Panc1 (cell line): ENCODE measurements at regions not wholly inside any gene's neighbourhood (a gene's known extent, or its start where the extent isn't known, plus 50 kb on each side); places are given as distances from the start of the nearest gene placed in this dataset.

Experiments
- ATAC-seq: fragments of 200-7000 bp; cut with Tn5 transposase; 2 replicates; pipeline ENCODE4 v1.9.1; 2020; ENCODE audit warnings: mild to moderate bottlenecking, moderate library complexity
- BruUV-seq: library from RNA; stranded (reverse); fragments of 400-500 nt; replicated peaks from 2 replicates; lab custom pipeline; 2021; lab: Mats Ljungman, UMichigan
- CTCF ChIA-PET: fragments of 300-600 bp; sonication (Branson Sonifier 250); formaldehyde crosslinking; loops from one replicate; lab custom pipeline; 2022; ENCODE audit warnings: antibody characterized with exemption; lab: Charles Lee
- POLR2A ChIA-PET: fragments of 300-600 bp; sonication (Branson Sonifier 250); formaldehyde crosslinking; loops from one replicate; lab custom pipeline; 2022; ENCODE audit warnings: antibody characterized with exemption; lab: Charles Lee
- DNase-seq: peaks from one replicate; pipeline ENCODE4 v3.0.0-alpha.2; 2010; ENCODE audit warnings: low read depth, low spot score
- H3K27ac ChIP-seq: 2 replicates; pipeline ENCODE4 v1.5.1; 2011; ENCODE audit warnings: mild to moderate bottlenecking, low read length, inconsistent platforms
- H3K27me3 ChIP-seq: fragments of 200-500 bp; sonication (Bioruptor generic); 2 replicates; pipeline ENCODE4 v1.6.0; 2014; ENCODE audit warnings: low read length, inconsistent platforms; ENCODE audit not compliant: control insufficient read depth, insufficient read depth
- H3K36me3 ChIP-seq: fragments of 200-500 bp; sonication (Bioruptor generic); 2 replicates; pipeline ENCODE4 v1.5.1; 2014; ENCODE audit warnings: inconsistent platforms, mild to moderate bottlenecking, low read length, moderate library complexity; ENCODE audit not compliant: control insufficient read depth, insufficient read depth
- H3K4me1 ChIP-seq: 2 replicates; pipeline ENCODE4 v1.5.1; 2011; ENCODE audit warnings: inconsistent platforms, mild to moderate bottlenecking, low read length, moderate library complexity; ENCODE audit not compliant: control insufficient read depth, insufficient read depth
- H3K4me3 ChIP-seq, 2 experiments: 2 replicates each; pipeline ENCODE4 v1.5.1; 2011 to 2012; ENCODE audit warnings: low read depth in 2 of 2, low read length in 2 of 2, mild to moderate bottlenecking in 2 of 2, inconsistent platforms in 1 of 2, moderate library complexity in 1 of 2
- H3K9me3 ChIP-seq: fragments of 200-500 bp; sonication (Bioruptor generic); 2 replicates; pipeline ENCODE4 v1.5.1; 2014; ENCODE audit warnings: low read depth, mild to moderate bottlenecking, inconsistent platforms, low read length, moderate library complexity; ENCODE audit not compliant: control insufficient read depth, insufficient read depth
- POLR2AphosphoS5 ChIP-seq: IDR thresholded peaks from 2 replicates; pipeline ENCODE4 v1.6.1; 2012; ENCODE audit warnings: mild to moderate bottlenecking, low read depth, low read length, moderate library complexity
- SIN3A ChIP-seq: IDR thresholded peaks from 2 replicates; pipeline ENCODE4 v1.6.1; 2012; ENCODE audit warnings: low read depth, mild to moderate bottlenecking, low read length, moderate library complexity, borderline replicate concordance; ENCODE audit not compliant: insufficient read depth
- TCF7L2 ChIP-seq: IDR thresholded peaks from 2 replicates; pipeline ENCODE4 v1.6.1; 2011; ENCODE audit warnings: mild to moderate bottlenecking, low read depth, low read length, inconsistent platforms
- in situ Hi-C: cut with HindIII; loops from 2 replicates; pipeline ENCODE4 v1.10.0; 2016; ENCODE audit warnings: low sequenced_read_pairs, low pct_unique_long_range_greater_than_20kb
- intact Hi-C: fragments of 100-400 bp; cut with micrococcal nuclease; formaldehyde crosslinking; loops from one replicate; pipeline ENCODE4 v1.10.0; 2022; ENCODE audit not compliant: unreplicated experiment
- TF ChIP-seq, protein P1 (sequence below): fragments of 450-650 bp; IDR thresholded peaks from 2 replicates; pipeline ENCODE4 v1.5.1; 2017; ENCODE audit warnings: mild to moderate bottlenecking
- TF ChIP-seq, protein P2 (sequence below), 2 experiments: IDR thresholded peaks; 2 replicates each; pipeline ENCODE4 v1.6.1; 2011 to 2012; ENCODE audit warnings: low read depth in 2 of 2, control low read depth in 1 of 2, low read length in 1 of 2, mild to moderate bottlenecking in 1 of 2, moderate library complexity in 1 of 2; ENCODE audit not compliant: insufficient read depth in 1 of 2

DNA sequence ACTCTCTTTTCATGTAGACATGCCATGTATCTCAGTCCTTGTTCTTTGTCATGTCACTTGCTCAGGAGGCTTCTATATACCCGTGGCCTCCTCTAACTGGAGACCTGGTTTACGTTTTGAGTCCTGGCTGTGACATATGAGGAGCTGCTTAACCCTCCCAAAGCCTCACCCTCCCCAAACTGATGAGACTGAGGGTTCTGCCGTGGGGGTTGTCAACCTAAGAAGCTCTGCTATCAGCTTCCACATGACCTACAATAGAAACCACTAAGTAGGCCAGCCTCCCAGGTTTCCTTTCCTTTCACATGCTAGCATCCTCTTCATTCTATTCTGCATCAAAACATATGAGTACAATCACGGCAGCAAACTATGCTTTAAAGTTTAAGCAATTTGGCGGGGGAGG, 76.8 kb upstream of the WSCD2 start:
- Histone ChIP-seq H3K36me3 (no peaks in the 10 kb centered on the region), H3K4me3 (no peak overlapping the region), H3K27ac (no peak overlapping the region), H3K9me3 (no peaks in the 10 kb centered on the region), H3K4me1 (no peaks in the 10 kb centered on the region), H3K27me3 (no peaks in the 10 kb centered on the region; the same call in none of the 2 replicates)
- no peak for DNase-seq
- intact Hi-C loops (no loop called here), in situ Hi-C loops (no loop called here)
- ChIA-PET CTCF (no interaction called here), POLR2A (no interaction called here)
- BruUV-seq: no TSS peak
- ATAC-seq: no peak
- no peak for TF ChIP-seq POLR2AphosphoS5
- TF ChIP-seq TCF7L2: no peak
- TF ChIP-seq, protein P1, sequence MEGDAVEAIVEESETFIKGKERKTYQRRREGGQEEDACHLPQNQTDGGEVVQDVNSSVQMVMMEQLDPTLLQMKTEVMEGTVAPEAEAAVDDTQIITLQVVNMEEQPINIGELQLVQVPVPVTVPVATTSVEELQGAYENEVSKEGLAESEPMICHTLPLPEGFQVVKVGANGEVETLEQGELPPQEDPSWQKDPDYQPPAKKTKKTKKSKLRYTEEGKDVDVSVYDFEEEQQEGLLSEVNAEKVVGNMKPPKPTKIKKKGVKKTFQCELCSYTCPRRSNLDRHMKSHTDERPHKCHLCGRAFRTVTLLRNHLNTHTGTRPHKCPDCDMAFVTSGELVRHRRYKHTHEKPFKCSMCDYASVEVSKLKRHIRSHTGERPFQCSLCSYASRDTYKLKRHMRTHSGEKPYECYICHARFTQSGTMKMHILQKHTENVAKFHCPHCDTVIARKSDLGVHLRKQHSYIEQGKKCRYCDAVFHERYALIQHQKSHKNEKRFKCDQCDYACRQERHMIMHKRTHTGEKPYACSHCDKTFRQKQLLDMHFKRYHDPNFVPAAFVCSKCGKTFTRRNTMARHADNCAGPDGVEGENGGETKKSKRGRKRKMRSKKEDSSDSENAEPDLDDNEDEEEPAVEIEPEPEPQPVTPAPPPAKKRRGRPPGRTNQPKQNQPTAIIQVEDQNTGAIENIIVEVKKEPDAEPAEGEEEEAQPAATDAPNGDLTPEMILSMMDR: no peak
- TF ChIP-seq, protein P2, sequence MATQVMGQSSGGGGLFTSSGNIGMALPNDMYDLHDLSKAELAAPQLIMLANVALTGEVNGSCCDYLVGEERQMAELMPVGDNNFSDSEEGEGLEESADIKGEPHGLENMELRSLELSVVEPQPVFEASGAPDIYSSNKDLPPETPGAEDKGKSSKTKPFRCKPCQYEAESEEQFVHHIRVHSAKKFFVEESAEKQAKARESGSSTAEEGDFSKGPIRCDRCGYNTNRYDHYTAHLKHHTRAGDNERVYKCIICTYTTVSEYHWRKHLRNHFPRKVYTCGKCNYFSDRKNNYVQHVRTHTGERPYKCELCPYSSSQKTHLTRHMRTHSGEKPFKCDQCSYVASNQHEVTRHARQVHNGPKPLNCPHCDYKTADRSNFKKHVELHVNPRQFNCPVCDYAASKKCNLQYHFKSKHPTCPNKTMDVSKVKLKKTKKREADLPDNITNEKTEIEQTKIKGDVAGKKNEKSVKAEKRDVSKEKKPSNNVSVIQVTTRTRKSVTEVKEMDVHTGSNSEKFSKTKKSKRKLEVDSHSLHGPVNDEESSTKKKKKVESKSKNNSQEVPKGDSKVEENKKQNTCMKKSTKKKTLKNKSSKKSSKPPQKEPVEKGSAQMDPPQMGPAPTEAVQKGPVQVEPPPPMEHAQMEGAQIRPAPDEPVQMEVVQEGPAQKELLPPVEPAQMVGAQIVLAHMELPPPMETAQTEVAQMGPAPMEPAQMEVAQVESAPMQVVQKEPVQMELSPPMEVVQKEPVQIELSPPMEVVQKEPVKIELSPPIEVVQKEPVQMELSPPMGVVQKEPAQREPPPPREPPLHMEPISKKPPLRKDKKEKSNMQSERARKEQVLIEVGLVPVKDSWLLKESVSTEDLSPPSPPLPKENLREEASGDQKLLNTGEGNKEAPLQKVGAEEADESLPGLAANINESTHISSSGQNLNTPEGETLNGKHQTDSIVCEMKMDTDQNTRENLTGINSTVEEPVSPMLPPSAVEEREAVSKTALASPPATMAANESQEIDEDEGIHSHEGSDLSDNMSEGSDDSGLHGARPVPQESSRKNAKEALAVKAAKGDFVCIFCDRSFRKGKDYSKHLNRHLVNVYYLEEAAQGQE (IDR thresholded peaks at IDR 0.05; ENCODE audit: insufficient read depth in 1 of 2, low read depth in 2 of 2, low read length in 1 of 2): no peak
- no peak for TF ChIP-seq SIN3A

DNA sequence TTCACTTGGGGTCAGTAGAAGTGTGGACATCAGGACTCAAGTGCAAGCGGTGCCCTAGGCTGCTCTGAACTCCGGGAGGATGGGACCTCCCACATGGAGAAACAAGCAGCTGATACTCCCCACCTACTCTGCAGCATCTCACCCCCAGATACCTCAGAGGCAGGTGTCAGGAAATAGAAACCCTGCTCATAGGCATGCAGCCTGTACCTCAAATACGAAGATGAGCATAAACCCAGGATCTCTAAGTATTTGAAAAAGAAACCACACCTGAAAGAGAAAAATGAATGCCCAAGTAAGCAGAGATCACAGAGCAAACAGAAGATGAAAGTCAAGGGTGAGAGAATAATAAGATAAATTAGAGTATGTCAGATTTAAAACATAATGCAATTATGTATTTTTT, 75.6 kb upstream of the WSCD2 start:
- TF ChIP-seq, protein P1: no peak
- TF ChIP-seq SIN3A (no peak), POLR2AphosphoS5 (no peak), TCF7L2 (no peak)
- TF ChIP-seq, protein P2 (IDR thresholded peaks at IDR 0.05; ENCODE audit: insufficient read depth in 1 of 2, low read depth in 2 of 2, low read length in 1 of 2): no peak
- POLR2A ChIA-PET: interaction anchor here (0.5 kb wide), 1 partner anchor 214 kb away, joined by 4 read pairs; no protein-coding TSS in a partner anchor
- Histone ChIP-seq H3K4me3 (no peak overlapping the region), H3K36me3 (no peaks in the 10 kb centered on the region), H3K27me3 (no peaks in the 10 kb centered on the region; the same call in none of the 2 replicates), H3K9me3 (no peaks in the 10 kb centered on the region), H3K4me1 (no peaks in the 10 kb centered on the region), H3K27ac (no peak overlapping the region)
- in situ Hi-C loops: no loop called here
- intact Hi-C loops: no loop called here
- BruUV-seq: no TSS peak
- ATAC-seq: no peak
- DNase-seq: no peak
- CTCF ChIA-PET: no interaction called here
